ENCODE measurements at regions not wholly inside any gene's neighbourhood (a gene's known extent, or its start where the extent isn't known, plus 50 kb on each side); places are given as distances from the start of the nearest gene placed in this dataset.

DNA sequence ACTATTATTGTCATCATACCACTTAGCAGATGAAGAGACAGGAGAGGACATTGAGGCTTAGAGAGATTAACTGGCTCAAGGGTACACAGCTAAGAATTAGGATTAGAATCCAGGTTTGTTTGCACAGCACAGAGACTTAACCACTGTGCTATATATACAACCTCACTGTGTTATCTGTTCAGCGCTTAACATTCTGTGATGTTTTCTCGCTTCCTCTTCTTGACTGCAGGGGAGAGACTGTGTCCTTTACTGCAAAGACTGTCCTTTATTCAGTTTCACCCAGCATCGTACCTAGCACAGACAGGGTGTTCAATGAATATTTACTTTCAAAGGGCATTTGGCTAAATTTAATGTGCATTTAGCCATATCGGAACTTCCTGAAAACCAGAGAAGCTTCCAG, 54.9 kb upstream of the PCDH8 start:
- TF ChIP-seq, protein P1, sequence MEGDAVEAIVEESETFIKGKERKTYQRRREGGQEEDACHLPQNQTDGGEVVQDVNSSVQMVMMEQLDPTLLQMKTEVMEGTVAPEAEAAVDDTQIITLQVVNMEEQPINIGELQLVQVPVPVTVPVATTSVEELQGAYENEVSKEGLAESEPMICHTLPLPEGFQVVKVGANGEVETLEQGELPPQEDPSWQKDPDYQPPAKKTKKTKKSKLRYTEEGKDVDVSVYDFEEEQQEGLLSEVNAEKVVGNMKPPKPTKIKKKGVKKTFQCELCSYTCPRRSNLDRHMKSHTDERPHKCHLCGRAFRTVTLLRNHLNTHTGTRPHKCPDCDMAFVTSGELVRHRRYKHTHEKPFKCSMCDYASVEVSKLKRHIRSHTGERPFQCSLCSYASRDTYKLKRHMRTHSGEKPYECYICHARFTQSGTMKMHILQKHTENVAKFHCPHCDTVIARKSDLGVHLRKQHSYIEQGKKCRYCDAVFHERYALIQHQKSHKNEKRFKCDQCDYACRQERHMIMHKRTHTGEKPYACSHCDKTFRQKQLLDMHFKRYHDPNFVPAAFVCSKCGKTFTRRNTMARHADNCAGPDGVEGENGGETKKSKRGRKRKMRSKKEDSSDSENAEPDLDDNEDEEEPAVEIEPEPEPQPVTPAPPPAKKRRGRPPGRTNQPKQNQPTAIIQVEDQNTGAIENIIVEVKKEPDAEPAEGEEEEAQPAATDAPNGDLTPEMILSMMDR (IDR thresholded peaks at IDR 0.05; ENCODE audit: extremely low read depth in 1 of 2, insufficient read depth in 1 of 2, low read depth in 1 of 2, low read length in 2 of 2): no peak
- no peak for TF ChIP-seq GATA2 (IDR thresholded peaks at IDR 0.05; ENCODE audit: insufficient read depth, insufficient read length, low read depth, low read length)
- TF ChIP-seq POLR2AphosphoS5 (IDR thresholded peaks at IDR 0.05; ENCODE audit: insufficient read depth, low read depth, low read length): no peak
- TF ChIP-seq POLR2A (IDR thresholded peaks at IDR 0.05; ENCODE audit: low read depth, low read length): no peak
- TF ChIP-seq, protein P2, sequence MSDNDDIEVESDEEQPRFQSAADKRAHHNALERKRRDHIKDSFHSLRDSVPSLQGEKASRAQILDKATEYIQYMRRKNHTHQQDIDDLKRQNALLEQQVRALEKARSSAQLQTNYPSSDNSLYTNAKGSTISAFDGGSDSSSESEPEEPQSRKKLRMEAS (IDR thresholded peaks at IDR 0.05; ENCODE audit: insufficient read depth, insufficient read length): no peak
- TF ChIP-seq EZH2 (IDR thresholded peaks at IDR 0.05; ENCODE audit: borderline replicate concordance, low read depth, low read length, severe bottlenecking): no peak
- no peak for TF ChIP-seq MYC (IDR thresholded peaks at IDR 0.05; ENCODE audit: low read depth, low read length)
- TF ChIP-seq FOS (IDR thresholded peaks at IDR 0.05; ENCODE audit: borderline replicate concordance, insufficient read depth, low read length): no peak

Data from endothelial cell of umbilical vein (primary cell).